NCI-H226 (cell line): ENCODE measurements at regions not wholly inside any gene's neighbourhood (a gene's known extent, or its start where the extent isn't known, plus 50 kb on each side); places are given as distances from the start of the nearest gene placed in this dataset.
"Not testable (repeated sequence)": the region's sequence is repeated elsewhere in the genome, so short reads cannot be mapped to it uniquely, and the experiment has no call there.

Experiments
- DNase-seq: peaks from one replicate; pipeline ENCODE4 v3.0.0-alpha.2; 2015

DNA sequence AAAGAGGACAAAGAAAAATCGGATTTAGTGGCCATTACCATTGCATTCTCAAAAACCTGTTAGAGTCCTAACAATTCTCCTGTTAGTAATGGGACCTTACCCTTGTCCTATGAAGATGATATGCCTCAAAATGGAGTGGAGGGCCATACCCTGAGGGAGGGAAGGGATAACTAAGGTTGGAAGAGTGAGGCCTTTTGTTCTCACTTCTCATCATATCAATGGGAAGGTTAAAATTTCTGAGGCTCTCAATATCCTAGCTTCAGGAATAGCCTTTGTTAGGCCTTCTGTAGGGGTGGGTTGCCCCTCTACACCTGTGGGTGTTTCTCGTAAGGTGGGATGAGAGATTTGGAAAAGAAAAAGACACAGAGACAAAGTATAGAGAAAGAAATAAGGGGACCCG, 109.4 kb upstream of the SGIP1 start:
- DNase-seq, result not testable (repeated sequence)

DNA sequence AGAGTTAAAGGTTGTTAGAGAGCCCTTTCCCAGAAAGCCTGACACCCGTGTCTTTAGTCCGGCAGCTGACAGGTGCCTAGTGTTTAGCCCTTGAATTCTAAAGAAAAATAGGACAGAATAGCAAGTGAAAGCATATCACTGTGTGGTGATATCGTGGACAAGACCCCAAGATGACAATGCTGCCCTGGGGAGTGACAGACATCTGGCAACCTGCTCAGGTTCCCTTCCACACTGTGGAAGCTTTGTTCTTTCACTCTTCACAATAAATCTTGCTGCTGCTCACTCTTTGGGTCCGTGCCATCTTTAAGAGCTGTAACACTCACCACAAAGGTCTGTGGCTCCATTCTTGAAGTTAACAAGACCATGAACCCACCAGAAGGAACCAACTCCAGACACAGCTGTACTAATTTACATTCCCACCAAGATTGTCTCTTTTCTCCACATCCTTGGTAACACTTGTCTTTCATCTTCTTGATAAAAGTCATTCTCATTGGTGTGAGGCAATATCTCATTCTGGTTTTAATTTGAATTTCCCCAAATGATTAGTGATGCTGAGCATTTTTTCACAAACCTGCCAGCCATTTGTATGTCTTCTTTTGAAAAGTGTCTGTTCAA, 107.6 kb upstream of the SGIP1 start:
- no peak for DNase-seq

DNA sequence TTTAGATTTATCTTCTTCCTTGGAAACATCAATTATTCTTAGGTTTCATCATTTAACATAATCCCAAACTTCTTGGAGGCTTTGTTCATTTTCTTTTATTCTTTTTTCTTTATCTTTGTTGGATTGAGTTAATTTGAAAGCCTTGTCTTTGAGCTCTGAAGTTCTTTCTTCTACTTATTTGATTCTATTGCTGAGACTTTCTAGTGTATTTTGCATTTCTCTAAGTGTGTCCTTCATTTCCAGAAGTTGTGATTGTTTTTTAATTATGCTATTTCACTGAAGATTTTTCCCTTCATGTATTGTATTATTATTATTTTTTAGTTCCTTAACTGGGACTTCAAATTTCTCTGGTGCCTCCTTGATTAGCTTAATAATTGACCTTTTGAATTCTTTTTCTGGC, 103.1 kb upstream of the SGIP1 start:
- not testable (repeated sequence) for DNase-seq

DNA sequence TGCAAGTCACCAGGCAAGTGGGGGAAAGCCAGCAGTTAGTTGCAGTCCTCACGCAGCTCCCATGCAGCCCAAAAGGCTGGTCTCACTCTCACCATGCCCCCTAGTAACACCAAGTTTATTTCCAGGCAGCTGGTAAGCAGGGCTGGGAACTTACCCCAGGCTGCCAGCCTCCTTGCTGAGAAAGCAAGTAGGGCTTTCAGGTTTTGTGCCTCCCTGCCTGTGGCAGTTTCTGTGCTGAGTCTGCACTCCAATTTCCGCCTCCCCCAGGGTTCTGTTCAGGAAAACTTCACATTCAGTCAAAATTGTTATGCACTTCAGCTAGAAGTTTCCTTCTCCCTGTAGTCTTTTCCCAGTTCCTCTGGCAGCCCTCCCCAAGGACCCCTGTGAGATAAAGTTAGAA, 102.0 kb upstream of the SGIP1 start:
- no peak for DNase-seq

DNA sequence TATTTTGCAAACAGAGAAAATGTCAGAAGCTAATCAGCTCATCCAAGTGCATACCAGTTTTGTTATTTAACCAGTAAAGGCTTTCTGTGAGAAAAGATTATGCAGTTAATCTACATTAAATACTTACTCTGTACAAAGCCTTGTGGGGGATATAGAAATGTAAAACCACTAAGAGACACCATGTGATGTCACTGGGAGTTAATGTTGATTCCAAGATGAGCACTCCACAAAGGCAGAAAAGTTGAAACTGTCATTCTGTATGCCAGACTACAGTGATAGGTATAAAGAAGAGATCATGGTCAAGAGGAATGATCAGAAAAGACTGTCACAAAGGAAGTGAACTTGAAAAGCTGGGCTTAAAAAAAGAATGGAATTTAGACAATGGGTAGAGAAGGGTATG, 100.3 kb upstream of the SGIP1 start:
- DNase-seq, result no peak

DNA sequence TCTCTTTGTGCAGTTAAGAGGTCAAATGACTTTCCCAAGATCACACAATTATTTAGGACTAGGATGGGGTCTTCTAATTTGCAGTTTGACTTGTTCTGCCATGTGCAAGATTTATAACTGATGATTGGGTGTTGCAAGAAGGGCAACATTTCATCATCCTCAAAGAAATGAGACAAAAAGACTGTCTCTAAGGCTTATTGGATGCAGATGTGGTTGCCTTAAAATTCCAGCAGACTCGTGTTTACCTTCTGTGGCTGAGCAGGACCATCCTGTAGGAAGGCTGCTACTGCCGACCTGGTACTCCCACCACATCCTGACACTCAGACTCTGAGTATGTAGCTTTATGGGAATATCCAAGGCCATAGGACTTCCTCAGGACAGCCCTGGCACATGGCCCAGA, 99.9 kb upstream of the SGIP1 start:
- DNase-seq, result peak; percentile 59

DNA sequence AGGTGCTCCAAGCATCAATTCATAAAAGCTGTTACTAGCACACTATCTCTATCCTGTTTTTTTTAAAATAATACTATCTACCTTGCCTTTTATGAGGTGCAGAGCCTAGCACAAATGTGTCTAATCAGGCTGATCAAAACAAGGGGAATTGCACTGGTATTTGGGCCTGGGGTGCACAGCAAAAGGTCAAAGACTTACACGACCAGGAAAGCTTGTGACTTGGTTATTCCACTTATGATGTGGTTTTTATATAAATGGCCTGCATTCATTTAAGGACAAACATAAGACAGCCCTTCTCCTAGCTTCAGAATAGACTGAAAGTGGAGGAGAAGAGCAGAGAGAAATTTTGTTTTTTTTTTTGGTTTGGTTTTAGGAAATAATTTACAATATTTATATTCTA, 98.4 kb upstream of the SGIP1 start:
- no peak for DNase-seq

DNA sequence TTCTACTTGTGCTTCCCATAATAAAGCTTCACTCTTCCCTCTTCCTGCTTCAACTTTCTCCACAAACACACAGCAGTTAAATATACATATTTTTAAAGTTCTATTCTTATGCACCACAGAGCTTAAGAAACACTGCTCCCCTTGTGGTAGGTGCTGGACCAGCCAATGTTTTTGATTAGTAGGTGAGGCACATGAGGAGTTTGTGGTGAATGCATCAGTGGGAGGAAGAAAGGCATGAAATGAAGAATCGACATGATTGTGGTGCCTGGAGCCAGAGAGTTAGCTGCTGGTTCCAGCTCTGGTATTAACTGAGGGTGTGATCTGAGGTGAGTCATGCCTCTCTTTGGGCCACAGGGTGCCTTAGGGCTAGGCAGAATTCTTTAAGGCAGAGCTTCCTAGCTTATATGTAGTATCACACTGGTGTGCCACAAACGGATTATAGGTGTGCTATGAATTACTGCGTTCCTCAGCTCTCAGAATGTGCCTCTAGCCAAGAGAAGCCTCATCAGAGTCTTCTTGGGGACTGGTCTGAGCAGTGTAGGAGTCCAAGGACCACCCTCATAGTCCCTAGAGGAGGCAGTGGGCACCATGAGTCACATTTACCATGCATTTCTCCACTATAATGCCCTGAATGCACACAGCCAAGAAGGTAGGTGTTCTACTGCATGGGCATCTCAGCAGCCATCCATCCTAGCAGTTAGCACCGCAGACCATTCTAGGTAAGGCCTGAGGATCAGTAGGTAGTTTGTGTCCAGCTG, 97.4 kb upstream of the SGIP1 start:
- DNase-seq, result peak; percentile 97

DNA sequence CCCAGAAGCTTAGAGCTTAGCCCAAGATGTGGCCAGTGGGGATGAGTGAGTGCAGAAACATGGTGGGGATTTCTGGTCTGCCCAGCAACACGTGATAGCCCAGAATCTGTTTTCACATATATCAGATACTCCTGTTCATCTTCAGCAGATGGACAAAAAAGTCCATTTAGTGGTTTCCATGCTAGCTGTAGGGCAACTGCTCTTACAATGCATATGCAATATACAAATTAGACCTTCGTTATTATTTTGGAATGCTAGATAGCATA, 96.9 kb upstream of the SGIP1 start:
- DNase-seq, result no peak

DNA sequence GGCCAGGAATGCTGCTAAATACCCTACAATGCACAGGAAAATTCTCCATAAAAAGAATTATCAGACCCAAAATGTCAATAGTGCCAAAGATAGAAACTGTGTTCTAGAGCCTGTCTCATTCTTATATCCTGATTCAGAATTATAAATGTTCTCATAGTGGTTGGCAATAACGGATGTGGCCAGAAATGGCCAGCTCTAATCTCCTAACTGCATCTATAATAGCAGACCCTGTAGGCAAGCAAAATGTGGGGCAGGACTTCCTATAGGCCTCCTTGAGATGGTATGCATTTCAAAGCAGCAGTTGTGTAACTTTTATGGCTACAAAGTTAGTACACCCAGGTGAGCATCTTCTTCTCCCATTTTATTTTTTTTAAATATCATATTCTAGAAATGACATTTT, 95.9 kb upstream of the SGIP1 start:
- no peak for DNase-seq

DNA sequence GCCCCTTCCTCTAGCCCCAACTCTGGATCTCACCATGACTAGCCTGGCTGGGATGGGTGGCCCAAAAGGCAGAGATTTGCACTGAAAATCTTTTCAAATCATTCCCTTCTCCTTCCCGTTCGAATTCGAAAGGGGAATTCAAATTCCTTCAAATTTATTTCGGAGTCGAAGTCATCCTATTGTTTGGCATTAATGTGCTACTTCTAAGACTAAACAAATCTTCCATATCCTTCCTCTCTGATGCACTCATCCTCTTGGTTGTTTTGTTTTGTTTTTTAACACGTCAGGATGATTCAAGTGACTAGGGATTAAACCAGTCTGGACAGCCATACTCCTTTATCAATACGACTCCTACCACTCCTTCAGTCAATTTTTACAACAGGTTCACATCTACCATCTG, 95.5 kb upstream of the SGIP1 start:
- DNase-seq, result no peak

DNA sequence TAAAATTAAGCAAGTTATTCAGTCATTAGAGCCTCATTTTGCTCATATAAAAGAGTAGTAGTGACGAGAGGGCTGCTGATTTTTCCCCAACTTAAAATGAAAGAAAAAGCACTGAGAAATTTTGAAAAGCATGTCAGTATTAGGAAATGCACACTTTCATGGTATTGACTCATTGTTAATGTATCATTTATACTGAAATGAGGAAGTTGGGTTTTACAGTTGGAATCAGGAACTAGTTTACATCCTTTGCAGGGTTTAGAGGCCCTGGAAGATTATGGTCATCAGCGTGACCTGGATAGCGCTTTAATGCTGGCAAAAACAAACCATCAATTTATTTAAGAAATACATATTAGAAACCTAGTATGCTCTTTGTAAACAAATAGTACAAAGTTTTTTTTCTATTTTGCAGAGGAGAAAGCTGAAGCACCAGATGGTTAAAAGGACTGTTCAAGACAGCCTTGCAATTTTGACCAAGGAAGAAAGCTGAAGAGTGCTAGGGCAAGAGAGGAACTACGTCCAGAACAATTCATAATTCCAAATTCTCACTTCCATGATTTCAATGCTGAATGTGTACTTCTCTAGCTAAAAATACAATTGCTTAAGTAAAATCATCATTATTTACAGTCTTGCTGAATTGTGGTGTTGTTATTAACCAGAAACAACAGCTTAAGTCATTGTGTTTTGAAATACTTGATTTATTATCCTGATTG, 94.8 kb upstream of the SGIP1 start:
- no peak for DNase-seq

DNA sequence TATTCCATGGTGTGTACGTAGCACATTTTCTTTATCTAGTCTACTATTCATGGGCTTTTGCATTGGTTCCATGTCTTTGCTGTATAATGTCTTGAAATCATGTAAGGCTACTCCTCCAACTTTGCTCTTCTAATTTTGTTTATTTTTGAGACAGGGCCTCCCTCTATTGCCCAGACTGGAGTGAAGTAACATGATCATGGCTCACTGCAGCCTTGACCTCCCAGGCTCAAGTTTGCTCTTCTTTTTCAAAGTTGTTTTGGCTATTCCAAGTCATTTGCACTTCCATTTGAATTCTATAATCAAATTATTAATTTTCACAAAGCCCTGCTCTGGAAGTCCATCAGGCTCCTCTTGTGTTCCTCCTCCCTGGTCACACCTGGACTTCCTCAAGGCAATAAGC, 90.2 kb upstream of the SGIP1 start:
- no peak for DNase-seq

DNA sequence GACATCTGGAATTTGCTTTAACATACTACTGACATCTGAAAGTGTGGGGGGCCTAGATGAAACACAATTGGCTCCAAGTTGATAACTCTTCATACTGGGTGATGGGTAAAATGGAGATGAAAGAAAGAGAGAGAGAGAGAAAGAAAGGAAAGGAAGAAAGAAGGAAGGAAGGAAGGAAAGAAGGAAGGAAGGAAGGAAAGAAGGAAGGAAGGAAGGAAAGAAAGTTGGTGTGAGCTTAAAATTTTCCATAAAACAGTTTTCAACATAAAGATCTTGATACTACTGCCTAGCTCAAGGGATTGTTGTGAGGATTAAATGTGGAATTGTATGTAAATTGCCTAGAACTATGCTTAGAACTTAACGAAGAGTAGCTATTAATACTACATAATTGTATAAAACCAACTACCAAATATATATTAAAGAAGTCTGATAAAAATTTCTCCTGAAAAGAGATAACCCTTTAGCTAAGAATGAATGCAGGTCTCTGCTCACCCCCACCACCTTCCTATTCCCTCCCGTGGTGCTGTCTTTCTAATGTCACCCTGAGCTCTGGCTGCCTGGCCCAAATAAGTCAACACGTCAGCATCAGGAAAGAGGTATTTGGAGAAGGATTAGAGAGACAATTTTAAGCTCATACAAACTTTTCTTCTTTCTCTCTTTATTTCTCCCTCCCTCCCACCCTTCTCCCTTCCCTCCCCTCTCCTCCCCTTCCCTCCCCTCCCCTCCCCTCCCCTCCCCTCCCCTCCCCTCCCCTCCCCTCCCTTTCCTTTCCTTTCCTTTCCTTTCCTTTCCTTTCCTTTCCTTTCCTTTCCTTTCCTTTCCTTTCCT, 89.3 kb upstream of the SGIP1 start:
- no peak for DNase-seq

DNA sequence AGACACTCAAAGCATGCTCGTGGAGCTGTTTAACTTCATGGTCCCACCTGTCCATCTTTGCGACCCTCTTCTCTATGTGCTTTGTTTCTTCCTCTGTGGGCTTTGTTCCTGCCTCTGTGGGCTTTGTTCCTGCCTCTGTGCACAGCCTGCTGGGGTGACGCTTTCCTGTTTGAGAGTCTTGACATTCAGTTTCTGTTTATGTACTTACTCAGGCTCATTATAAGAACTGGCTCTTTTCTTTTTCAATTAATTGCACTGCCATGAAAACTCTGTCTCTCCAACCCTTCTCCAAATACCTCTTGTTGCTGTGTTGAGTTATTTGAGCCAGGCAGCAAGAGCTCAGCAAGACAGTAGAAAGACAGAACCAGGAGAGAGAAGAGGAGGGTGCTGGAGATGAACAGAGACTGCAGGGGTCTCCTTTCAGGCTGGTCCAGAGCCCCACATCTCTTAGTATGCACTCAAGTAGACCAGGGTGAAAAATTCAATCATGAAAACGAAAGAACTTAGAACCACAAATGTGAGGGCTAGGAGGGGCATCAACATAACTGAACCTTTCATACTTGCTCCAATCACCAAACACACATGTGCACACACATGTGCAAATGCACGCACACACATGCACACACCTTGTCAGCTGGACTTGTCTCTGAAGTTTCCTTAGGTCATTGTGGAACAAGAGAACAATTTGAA, 88.3 kb upstream of the SGIP1 start:
- DNase-seq, result no peak

DNA sequence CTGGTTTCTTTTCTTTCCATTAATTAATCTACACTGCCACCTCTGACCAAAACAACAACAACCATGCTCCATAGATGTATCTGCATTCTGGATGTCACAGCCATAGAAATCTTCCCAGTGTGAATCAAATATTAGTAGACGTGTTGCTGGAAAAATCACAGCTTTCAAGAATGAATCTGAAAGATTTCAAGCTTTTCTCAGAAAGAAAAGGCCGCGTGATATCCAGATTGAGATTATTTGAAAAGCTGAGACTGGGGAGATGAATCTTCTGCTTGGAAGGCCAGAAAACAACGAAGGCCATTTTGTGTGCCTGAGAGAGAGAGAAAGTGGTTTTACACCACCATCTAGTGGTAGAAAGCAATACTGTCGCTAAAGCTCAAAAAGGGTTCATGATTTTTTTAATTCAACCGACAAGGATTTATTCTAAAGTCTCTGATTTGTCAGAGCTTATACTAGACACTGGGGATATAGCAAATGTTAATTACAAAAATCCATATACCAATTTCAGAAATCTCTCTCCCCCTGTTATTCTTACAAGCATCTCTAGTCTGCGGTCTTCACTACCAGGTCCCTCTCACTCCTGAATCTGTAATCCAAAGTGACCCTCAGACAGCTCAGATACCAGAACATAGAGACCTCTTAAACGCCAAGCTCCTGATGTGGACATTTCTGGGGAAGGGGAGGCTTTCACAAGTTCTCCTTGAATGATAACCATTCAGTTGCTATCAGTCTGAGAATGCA, 87.5 kb upstream of the SGIP1 start:
- DNase-seq, result no peak

DNA sequence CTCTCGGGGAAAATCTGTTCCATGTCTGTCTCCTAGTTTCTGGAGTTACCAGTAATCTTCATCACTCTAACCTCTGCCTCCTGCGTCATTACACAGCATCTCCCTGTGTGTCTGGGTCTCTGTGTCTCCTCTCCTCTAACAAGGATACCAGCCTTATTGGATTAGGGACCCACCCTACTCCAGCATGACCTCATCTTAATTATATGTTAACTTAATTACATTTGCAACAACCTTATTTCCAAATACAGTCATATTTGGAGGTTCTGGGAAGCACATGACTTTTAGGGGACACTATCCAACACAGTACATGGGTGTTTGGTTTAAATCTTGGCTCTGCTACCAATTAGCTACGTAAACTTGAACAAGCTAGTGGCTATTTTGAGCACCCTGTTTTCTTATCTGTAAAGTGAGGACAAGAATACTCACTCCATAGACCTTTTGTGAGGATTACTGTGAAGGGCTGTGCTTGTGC, 83.9 kb upstream of the SGIP1 start:
- DNase-seq, result no peak

DNA sequence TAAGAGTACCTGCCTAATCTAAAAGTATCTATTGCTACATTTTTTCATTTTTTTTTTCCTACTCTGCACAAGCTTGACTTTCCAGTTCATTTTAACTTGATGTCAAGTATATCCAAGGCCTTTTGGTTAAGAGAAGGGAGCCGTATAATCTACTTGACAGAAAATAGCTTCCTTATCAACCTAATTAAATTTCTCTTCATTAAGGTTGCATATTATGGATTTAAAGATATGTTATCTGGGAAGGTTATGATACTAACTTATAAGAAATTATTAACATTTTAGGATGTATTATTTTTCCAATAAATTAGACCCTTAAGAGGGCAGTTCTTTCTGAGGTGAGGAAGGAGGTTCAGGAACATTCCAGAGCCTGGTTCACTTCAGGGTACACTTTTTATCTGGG, 83.1 kb upstream of the SGIP1 start:
- no peak for DNase-seq

DNA sequence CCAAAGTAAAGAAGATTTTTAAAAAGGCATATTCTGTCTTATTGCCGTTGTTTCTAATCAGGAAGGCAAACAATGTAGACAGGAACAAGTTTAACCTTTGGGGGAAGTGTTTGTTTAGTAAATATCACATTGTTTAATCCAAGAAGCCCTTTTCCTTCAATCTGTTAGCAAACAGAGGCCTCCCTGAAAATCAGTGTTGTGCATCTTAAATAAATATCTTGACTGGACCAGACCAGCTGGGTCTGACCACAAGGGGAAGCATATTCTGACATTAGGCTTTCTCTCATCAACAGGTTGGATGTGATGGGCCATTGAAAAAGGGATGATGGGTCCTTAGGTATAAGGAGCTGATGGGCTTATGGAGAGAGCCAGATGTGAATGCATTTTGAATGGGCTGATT, 81.8 kb upstream of the SGIP1 start:
- no peak for DNase-seq

DNA sequence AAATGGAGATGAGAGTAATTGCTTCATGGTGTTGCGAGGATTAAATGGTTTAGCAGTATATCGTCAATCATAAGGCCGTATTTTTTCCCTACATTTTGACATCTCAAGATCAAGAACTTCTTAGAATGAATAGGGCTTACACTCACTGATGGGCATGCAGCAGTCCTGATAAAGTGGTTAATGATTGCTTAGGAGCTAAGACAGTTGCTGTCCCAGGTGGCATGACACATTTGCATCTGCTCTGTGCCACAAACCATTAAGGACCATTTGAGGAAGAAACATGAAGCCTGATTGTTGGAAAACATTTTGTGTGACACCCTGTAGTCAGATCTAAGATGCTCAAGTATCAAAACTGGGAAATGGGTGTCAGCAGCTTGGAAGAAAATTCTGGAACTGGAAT, 81.0 kb upstream of the SGIP1 start:
- no peak for DNase-seq

DNA sequence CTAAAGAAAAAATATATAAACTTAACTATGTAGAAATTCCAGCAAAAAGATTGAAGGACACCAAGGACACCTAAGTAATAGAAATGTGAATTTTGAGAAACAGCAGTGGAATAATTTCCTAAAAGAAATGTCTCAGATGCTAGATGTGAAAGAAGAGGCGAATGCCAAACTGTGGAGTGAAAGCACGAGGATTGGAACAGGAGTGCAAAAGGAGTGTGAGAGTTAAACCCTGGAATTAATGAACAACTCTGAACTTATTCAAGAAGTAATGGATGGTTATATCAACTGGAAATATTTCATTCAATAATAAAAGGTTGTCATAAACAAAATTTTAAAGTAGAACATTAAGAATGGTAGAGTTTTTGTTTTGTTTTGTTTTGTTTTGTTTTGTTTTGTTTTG, 78.5 kb upstream of the SGIP1 start:
- no peak for DNase-seq

DNA sequence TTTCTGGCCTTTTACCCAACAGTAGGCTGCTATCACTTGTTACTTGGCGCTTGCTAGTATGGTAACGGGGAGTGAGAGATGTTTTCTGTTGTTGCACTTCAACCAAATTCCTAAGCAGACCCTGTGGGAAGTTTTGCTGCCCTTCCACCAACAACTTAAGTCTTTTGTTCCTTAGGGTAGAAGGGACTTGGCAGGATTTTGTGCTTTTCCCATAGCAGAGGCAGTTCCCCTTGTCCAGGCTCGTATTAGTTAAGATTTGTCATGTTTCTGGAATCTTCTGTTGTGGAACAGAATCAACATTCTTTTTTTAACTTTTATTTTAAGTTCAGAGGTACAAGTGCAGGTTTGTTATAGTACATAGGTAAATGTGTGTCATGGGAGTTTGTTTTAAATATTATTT, 73.2 kb upstream of the SGIP1 start:
- DNase-seq, result no peak
